Neuron (in vitro differentiated cells): ENCODE measurements at regions not wholly inside any gene's neighbourhood (a gene's known extent, or its start where the extent isn't known, plus 50 kb on each side); places are given as distances from the start of the nearest gene placed in this dataset.

Experiments used
- H2AFZ ChIP-seq: one replicate; pipeline ENCODE4 v1.6.1; 2013; ENCODE audit warnings: low read depth, mild to moderate bottlenecking, inconsistent platforms, low read length, moderate library complexity
- H3K27me3 ChIP-seq: one replicate; pipeline ENCODE4 v1.6.1; 2013; ENCODE audit warnings: low read length; ENCODE audit not compliant: insufficient read depth
- H3K36me3 ChIP-seq: one replicate; pipeline ENCODE4 v1.6.1; 2013; ENCODE audit warnings: low read length; ENCODE audit not compliant: insufficient read depth
- H3K4me1 ChIP-seq: one replicate; pipeline ENCODE4 v1.6.1; 2013; ENCODE audit warnings: low read length; ENCODE audit not compliant: insufficient read depth
- H3K4me3 ChIP-seq: 2 replicates; pipeline ENCODE4 v1.5.1; 2013; ENCODE audit warnings: mild to moderate bottlenecking, low read length, moderate library complexity
- H3K9me3 ChIP-seq: one replicate; pipeline ENCODE4 v1.6.1; 2013; ENCODE audit warnings: low read length

GRCh38 chr2:215851696-215852095, 161.7 kb downstream of the MREG start:
- no peak overlapping the region for H2AFZ ChIP-seq
- no peaks in the 10 kb centered on the region for H3K4me1 ChIP-seq
- no peak overlapping the region for H3K4me3 ChIP-seq
- peaks cover 2% of the 10 kb centered on the region for H3K9me3 ChIP-seq
- no peaks in the 10 kb centered on the region for H3K36me3 ChIP-seq
- H3K27me3 ChIP-seq = no peaks in the 10 kb centered on the region

GRCh38 chr2:215851082-215851481, 162.3 kb downstream of the MREG start:
- H3K9me3 ChIP-seq = peaks cover 2% of the 10 kb centered on the region
- no peaks in the 10 kb centered on the region for H3K36me3 ChIP-seq
- H3K4me1 ChIP-seq = no peaks in the 10 kb centered on the region
- no peak overlapping the region for H2AFZ ChIP-seq
- no peak overlapping the region for H3K4me3 ChIP-seq
- no peaks in the 10 kb centered on the region for H3K27me3 ChIP-seq

GRCh38 chr2:215850380-215850779, 163.0 kb downstream of the MREG start:
- Histone ChIP-seq H3K36me3 (no peaks in the 10 kb centered on the region), H3K4me3 (no peak overlapping the region), H3K27me3 (no peaks in the 10 kb centered on the region), H2AFZ (no peak overlapping the region), H3K4me1 (no peaks in the 10 kb centered on the region), H3K9me3 (peaks cover 2% of the 10 kb centered on the region)

GRCh38 chr2:215849771-215850170, 163.6 kb downstream of the MREG start:
- peaks cover 2% of the 10 kb centered on the region for H3K9me3 ChIP-seq

GRCh38 chr2:215848698-215849097, 164.7 kb downstream of the MREG start:
- H2AFZ ChIP-seq = no peak overlapping the region
- no peaks in the 10 kb centered on the region for H3K36me3 ChIP-seq
- no peaks in the 10 kb centered on the region for H3K9me3 ChIP-seq
- no peaks in the 10 kb centered on the region for H3K27me3 ChIP-seq
- no peaks in the 10 kb centered on the region for H3K4me1 ChIP-seq
- H3K4me3 ChIP-seq = no peak overlapping the region

More at GRCh38 chr2:215849771-215850170, 163.6 kb downstream of the MREG start:
- Histone ChIP-seq H3K27me3 (no peaks in the 10 kb centered on the region), H3K4me1 (no peaks in the 10 kb centered on the region), H3K4me3 (no peak overlapping the region), H3K36me3 (no peaks in the 10 kb centered on the region), H2AFZ (no peak overlapping the region)

- Histone ChIP-seq H3K27me3 (no peaks in the 10 kb centered on the region), H3K4me3 (no peak overlapping the region), H3K9me3 (no peaks in the 10 kb centered on the region), H2AFZ (no peak overlapping the region), H3K36me3 (no peaks in the 10 kb centered on the region), H3K4me1 (no peaks in the 10 kb centered on the region)
Observed at GRCh38 chr2:215848146-215848545, 165.2 kb downstream of the MREG start.

- Histone ChIP-seq H3K27me3 (no peaks in the 10 kb centered on the region), H2AFZ (no peak overlapping the region), H3K4me1 (no peaks in the 10 kb centered on the region)
Observed at GRCh38 chr2:215847718-215848117, 165.6 kb downstream of the MREG start.

GRCh38 chr2:215847056-215847455, 166.3 kb downstream of the MREG start:
- no peaks in the 10 kb centered on the region for H3K36me3 ChIP-seq
- no peaks in the 10 kb centered on the region for H3K9me3 ChIP-seq
- H2AFZ ChIP-seq = no peak overlapping the region
- H3K27me3 ChIP-seq = no peaks in the 10 kb centered on the region
- no peaks in the 10 kb centered on the region for H3K4me1 ChIP-seq
- H3K4me3 ChIP-seq = no peak overlapping the region

More at GRCh38 chr2:215847718-215848117, 165.6 kb downstream of the MREG start:
- Histone ChIP-seq H3K4me3 (no peak overlapping the region), H3K9me3 (no peaks in the 10 kb centered on the region), H3K36me3 (no peaks in the 10 kb centered on the region)

- H3K4me3 ChIP-seq = no peak overlapping the region
- no peaks in the 10 kb centered on the region for H3K9me3 ChIP-seq
- peaks cover 3% of the 10 kb centered on the region for H3K4me1 ChIP-seq
- no peaks in the 10 kb centered on the region for H3K27me3 ChIP-seq
- no peak overlapping the region for H2AFZ ChIP-seq
- H3K36me3 ChIP-seq = no peaks in the 10 kb centered on the region
Observed at GRCh38 chr2:215845839-215846586, 167.3 kb downstream of the MREG start.

GRCh38 chr2:215843579-215843978, 169.8 kb downstream of the MREG start:
- Histone ChIP-seq H3K9me3 (no peaks in the 10 kb centered on the region), H3K4me3 (no peak overlapping the region), H2AFZ (no peak overlapping the region), H3K36me3 (no peaks in the 10 kb centered on the region), H3K27me3 (no peaks in the 10 kb centered on the region), H3K4me1 (peaks cover 3% of the 10 kb centered on the region)

GRCh38 chr2:215841175-215841816, 172.1 kb downstream of the MREG start:
- no peaks in the 10 kb centered on the region for H3K9me3 ChIP-seq

GRCh38 chr2:215839816-215840215, 173.5 kb downstream of the MREG start:
- Histone ChIP-seq H2AFZ (no peak overlapping the region), H3K4me3 (no peak overlapping the region), H3K4me1 (peaks cover 3% of the 10 kb centered on the region), H3K27me3 (no peaks in the 10 kb centered on the region), H3K36me3 (no peaks in the 10 kb centered on the region), H3K9me3 (no peaks in the 10 kb centered on the region)

More at GRCh38 chr2:215841175-215841816, 172.1 kb downstream of the MREG start:
- Histone ChIP-seq H3K4me1 (peaks cover 3% of the 10 kb centered on the region), H3K4me3 (no peak overlapping the region), H3K36me3 (no peaks in the 10 kb centered on the region), H2AFZ (no peak overlapping the region), H3K27me3 (no peaks in the 10 kb centered on the region)

- Histone ChIP-seq H3K36me3 (no peaks in the 10 kb centered on the region), H3K27me3 (no peaks in the 10 kb centered on the region), H2AFZ (no peak overlapping the region), H3K4me3 (no peak overlapping the region), H3K9me3 (no peaks in the 10 kb centered on the region), H3K4me1 (peaks cover 3% of the 10 kb centered on the region)
Observed at GRCh38 chr2:215839309-215839708, 174.0 kb downstream of the MREG start.
